ENCODE measurements at regions not wholly inside any gene's neighbourhood (a gene's known extent, or its start where the extent isn't known, plus 50 kb on each side); places are given as distances from the start of the nearest gene placed in this dataset.

DNA sequence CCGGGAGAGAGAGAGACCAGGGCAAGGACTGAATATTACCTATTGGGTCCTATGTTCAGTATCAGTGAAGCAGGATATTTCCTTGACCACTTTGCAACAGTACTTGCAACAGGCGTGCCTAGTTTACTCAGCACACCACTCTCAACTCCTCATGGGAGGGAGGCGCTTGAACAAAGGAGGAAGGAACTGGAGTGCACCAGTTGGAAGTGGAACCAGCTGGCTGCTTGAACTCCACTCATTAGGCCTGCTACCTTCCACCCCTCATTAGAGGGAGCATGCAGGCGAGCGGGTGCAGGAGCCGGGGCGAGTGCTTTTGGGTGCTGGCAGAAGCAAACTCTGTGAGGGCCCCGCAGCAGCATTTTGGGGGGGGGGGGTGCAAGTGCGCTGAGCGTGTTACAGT is 1369.6 kb upstream of the RAG2 start:
- H3K27ac ChIP-seq (ENCODE audit: insufficient read depth, low read depth, low read length, poor library complexity, severe bottlenecking) = peak overlapping the region; percentile 26
- no peaks in the 10 kb centered on the region for H3K9me3 ChIP-seq (ENCODE audit: control insufficient read depth, low read length)
- H3K36me3 ChIP-seq (ENCODE audit: control insufficient read depth, insufficient read depth, low read length) = no peaks in the 10 kb centered on the region
- H3K4me1 ChIP-seq (ENCODE audit: control insufficient read depth, insufficient read depth, low read length) = no peaks in the 10 kb centered on the region
- H3K4me3 ChIP-seq (ENCODE audit: insufficient read depth, low read depth, low read length) = no peak overlapping the region
- no peaks in the 10 kb centered on the region for H3K27me3 ChIP-seq (ENCODE audit: control insufficient read depth, insufficient read depth, low read length, poor library complexity, severe bottlenecking)
- WGBS, 2 experiments = 95 to 98% methylated on average over 10 of the region's 10 CpGs

- Histone ChIP-seq H3K9me3 (ENCODE audit: control insufficient read depth, low read length) (peaks cover 2% of the 10 kb centered on the region), H3K4me1 (ENCODE audit: control insufficient read depth, insufficient read depth, low read length) (no peaks in the 10 kb centered on the region), H3K4me3 (ENCODE audit: insufficient read depth, low read depth, low read length) (no peak overlapping the region), H3K27ac (ENCODE audit: insufficient read depth, low read depth, low read length, poor library complexity, severe bottlenecking) (no peak overlapping the region), H3K36me3 (ENCODE audit: control insufficient read depth, insufficient read depth, low read length) (no peaks in the 10 kb centered on the region), H3K27me3 (ENCODE audit: control insufficient read depth, insufficient read depth, low read length, poor library complexity, severe bottlenecking) (no peaks in the 10 kb centered on the region)
- 26 to 37% methylated on average over 2 of the region's 2 CpGs for WGBS, 2 experiments
Measured at GRCh38 chr11:37963440-37963839, 1365.4 kb upstream of the RAG2 start.

- Histone ChIP-seq H3K4me1 (ENCODE audit: control insufficient read depth, insufficient read depth, low read length) (no peaks in the 10 kb centered on the region), H3K27me3 (ENCODE audit: control insufficient read depth, insufficient read depth, low read length, poor library complexity, severe bottlenecking) (no peaks in the 10 kb centered on the region), H3K36me3 (ENCODE audit: control insufficient read depth, insufficient read depth, low read length) (no peaks in the 10 kb centered on the region), H3K27ac (ENCODE audit: insufficient read depth, low read depth, low read length, poor library complexity, severe bottlenecking) (no peak overlapping the region), H3K9me3 (ENCODE audit: control insufficient read depth, low read length) (peaks cover 2% of the 10 kb centered on the region), H3K4me3 (ENCODE audit: insufficient read depth, low read depth, low read length) (no peak overlapping the region)
- WGBS, 2 experiments = 70% methylated on average over 1 of the region's 1 CpG; no CpG with 5 or more reads in 1 of the 2 experiments
Measured at GRCh38 chr11:37957717-37958116, 1359.7 kb upstream of the RAG2 start.

DNA sequence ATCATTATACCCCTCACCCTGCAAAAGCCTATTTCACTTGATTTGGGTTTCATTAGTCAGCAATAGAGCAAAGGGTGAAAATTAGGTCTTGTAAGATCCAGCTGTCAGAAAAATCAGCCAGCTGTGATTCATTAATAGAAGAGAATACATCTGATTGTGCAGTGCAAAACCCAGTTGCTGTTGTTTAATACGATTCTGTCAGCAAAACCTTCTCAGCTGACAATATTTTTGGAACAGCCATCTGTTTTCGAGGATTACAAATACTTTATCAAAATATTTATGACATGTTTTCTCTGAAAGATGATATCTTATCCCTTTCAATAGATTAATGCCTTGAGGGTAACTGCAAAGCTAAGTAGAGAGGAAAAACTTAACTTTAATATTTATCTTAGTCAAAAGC is 1354.0 kb upstream of the RAG2 start:
- no peak overlapping the region for H3K4me3 ChIP-seq (ENCODE audit: insufficient read depth, low read depth, low read length)
- 92 to 100% methylated on average over 1 to 2 of the region's 2 CpGs for WGBS, 2 experiments

GRCh38 chr11:37948258-37948657 is 1350.2 kb upstream of the RAG2 start:
- H3K4me3 ChIP-seq (ENCODE audit: insufficient read depth, low read depth, low read length) = no peak overlapping the region
- WGBS, 2 experiments = 77 to 85% methylated on average over 1 to 3 of the region's 3 CpGs
- no peak overlapping the region for H3K27ac ChIP-seq (ENCODE audit: insufficient read depth, low read depth, low read length, poor library complexity, severe bottlenecking)
- no peaks in the 10 kb centered on the region for H3K27me3 ChIP-seq (ENCODE audit: control insufficient read depth, insufficient read depth, low read length, poor library complexity, severe bottlenecking)
- H3K9me3 ChIP-seq (ENCODE audit: control insufficient read depth, low read length) = no peaks in the 10 kb centered on the region
- H3K36me3 ChIP-seq (ENCODE audit: control insufficient read depth, insufficient read depth, low read length) = no peaks in the 10 kb centered on the region
- H3K4me1 ChIP-seq (ENCODE audit: control insufficient read depth, insufficient read depth, low read length) = no peaks in the 10 kb centered on the region

More for the DNA sequence above, 1354.0 kb upstream of the RAG2 start:
- Histone ChIP-seq H3K4me1 (ENCODE audit: control insufficient read depth, insufficient read depth, low read length) (no peaks in the 10 kb centered on the region), H3K27me3 (ENCODE audit: control insufficient read depth, insufficient read depth, low read length, poor library complexity, severe bottlenecking) (no peaks in the 10 kb centered on the region), H3K9me3 (ENCODE audit: control insufficient read depth, low read length) (no peaks in the 10 kb centered on the region), H3K27ac (ENCODE audit: insufficient read depth, low read depth, low read length, poor library complexity, severe bottlenecking) (no peak overlapping the region), H3K36me3 (ENCODE audit: control insufficient read depth, insufficient read depth, low read length) (no peaks in the 10 kb centered on the region)

DNA sequence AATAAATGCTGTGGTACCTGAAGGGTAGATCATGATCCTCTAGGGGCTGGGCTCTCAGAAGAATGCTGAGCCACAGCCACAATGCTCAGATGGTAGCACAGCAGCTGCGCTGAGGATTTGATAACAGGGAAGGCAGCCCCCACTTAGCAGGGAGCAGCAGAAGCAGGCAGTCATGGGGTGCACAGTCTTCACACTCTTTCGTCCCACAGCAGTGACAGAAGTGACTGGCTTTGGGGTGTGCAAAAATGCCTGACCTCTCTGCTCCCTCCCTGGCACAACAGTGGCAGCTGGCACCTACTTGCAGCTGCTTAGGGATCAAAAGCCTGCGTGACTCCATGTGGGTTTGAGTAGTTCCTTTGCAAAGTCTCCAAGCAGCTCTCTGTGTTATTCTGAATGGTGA is 1349.8 kb upstream of the RAG2 start:
- WGBS, 2 experiments = 90 to 93% methylated on average over 3 of the region's 3 CpGs
- Histone ChIP-seq H3K27ac (ENCODE audit: insufficient read depth, low read depth, low read length, poor library complexity, severe bottlenecking) (no peak overlapping the region), H3K4me1 (ENCODE audit: control insufficient read depth, insufficient read depth, low read length) (no peaks in the 10 kb centered on the region), H3K9me3 (ENCODE audit: control insufficient read depth, low read length) (no peaks in the 10 kb centered on the region), H3K36me3 (ENCODE audit: control insufficient read depth, insufficient read depth, low read length) (no peaks in the 10 kb centered on the region), H3K27me3 (ENCODE audit: control insufficient read depth, insufficient read depth, low read length, poor library complexity, severe bottlenecking) (no peaks in the 10 kb centered on the region), H3K4me3 (ENCODE audit: insufficient read depth, low read depth, low read length) (no peak overlapping the region)

DNA sequence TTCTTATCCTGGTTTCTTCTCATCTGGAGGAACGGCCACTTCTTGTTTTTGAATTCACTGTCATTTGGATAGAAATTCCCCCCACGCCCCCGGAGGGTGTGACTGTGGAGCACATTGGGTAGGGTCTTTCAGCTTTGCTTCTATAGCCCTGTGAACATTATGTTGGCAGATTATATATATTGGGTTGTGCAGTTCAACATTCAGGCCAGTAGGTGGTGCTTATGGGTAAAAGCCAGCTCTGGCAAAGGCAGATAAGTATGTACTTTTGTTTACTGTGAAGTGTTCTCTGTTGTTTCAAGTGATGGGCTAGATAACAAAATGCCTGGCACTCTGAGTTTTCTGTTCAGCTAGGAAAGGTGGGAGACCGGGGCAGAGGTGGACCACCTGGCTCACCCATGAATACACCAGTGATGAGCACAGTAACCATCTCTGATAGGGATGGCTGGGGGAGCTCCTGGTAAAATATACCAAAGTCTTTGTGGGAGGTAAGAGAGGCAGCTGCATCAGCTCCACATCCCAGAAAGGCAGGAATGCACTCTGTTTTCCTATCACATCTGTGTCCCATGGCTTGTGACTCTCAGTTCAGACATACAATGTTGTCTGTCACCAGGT is 1348.2 kb upstream of the RAG2 start:
- H3K9me3 ChIP-seq (ENCODE audit: control insufficient read depth, low read length) = no peaks in the 10 kb centered on the region
- no peak overlapping the region for H3K4me3 ChIP-seq (ENCODE audit: insufficient read depth, low read depth, low read length)
- 58 to 65% methylated on average over 4 of the region's 4 CpGs for WGBS, 2 experiments
- H3K36me3 ChIP-seq (ENCODE audit: control insufficient read depth, insufficient read depth, low read length) = no peaks in the 10 kb centered on the region
- H3K27me3 ChIP-seq (ENCODE audit: control insufficient read depth, insufficient read depth, low read length, poor library complexity, severe bottlenecking) = no peaks in the 10 kb centered on the region
- H3K27ac ChIP-seq (ENCODE audit: insufficient read depth, low read depth, low read length, poor library complexity, severe bottlenecking) = no peak overlapping the region
- no peaks in the 10 kb centered on the region for H3K4me1 ChIP-seq (ENCODE audit: control insufficient read depth, insufficient read depth, low read length)

GRCh38 chr11:37942081-37942480 is 1344.0 kb upstream of the RAG2 start:
- 60 to 82% methylated on average over 2 of the region's 2 CpGs for WGBS, 2 experiments

DNA sequence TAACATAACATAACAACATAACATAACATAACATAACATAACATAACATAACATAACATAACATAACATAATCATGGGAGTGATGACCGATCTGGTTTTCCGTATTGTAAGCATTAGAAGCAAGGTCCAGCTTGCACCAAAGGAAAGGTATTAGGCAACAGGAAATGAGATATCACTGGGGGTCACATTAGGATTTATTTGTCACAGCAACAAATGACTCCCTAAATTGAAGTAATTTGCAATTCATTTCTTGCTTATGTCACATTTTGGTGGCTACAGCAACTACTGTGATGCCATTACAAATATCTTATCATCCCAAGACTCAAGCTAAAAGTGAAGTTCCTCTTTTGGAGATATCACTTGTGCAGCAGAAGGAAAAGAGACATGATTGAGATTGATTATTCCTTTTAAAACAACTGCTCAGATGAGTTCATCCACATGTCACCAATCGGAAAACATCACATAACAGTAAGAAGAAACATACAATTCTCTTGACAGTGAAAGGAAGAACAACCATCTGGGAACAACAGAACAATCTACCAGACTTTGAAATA is 1331.1 kb upstream of the RAG2 start:
- WGBS, 2 experiments = 91 to 100% methylated on average over 3 of the region's 3 CpGs
- no peaks in the 10 kb centered on the region for H3K27me3 ChIP-seq (ENCODE audit: control insufficient read depth, insufficient read depth, low read length, poor library complexity, severe bottlenecking)
- H3K27ac ChIP-seq (ENCODE audit: insufficient read depth, low read depth, low read length, poor library complexity, severe bottlenecking) = no peak overlapping the region
- H3K4me1 ChIP-seq (ENCODE audit: control insufficient read depth, insufficient read depth, low read length) = no peaks in the 10 kb centered on the region
- H3K36me3 ChIP-seq (ENCODE audit: control insufficient read depth, insufficient read depth, low read length) = no peaks in the 10 kb centered on the region
- H3K9me3 ChIP-seq (ENCODE audit: control insufficient read depth, low read length) = no peaks in the 10 kb centered on the region
- no peak overlapping the region for H3K4me3 ChIP-seq (ENCODE audit: insufficient read depth, low read depth, low read length)

More at GRCh38 chr11:37942081-37942480, 1344.0 kb upstream of the RAG2 start:
- Histone ChIP-seq H3K4me3 (ENCODE audit: insufficient read depth, low read depth, low read length) (no peak overlapping the region), H3K36me3 (ENCODE audit: control insufficient read depth, insufficient read depth, low read length) (no peaks in the 10 kb centered on the region), H3K27me3 (ENCODE audit: control insufficient read depth, insufficient read depth, low read length, poor library complexity, severe bottlenecking) (no peaks in the 10 kb centered on the region), H3K4me1 (ENCODE audit: control insufficient read depth, insufficient read depth, low read length) (no peaks in the 10 kb centered on the region), H3K27ac (ENCODE audit: insufficient read depth, low read depth, low read length, poor library complexity, severe bottlenecking) (no peak overlapping the region), H3K9me3 (ENCODE audit: control insufficient read depth, low read length) (no peaks in the 10 kb centered on the region)

DNA sequence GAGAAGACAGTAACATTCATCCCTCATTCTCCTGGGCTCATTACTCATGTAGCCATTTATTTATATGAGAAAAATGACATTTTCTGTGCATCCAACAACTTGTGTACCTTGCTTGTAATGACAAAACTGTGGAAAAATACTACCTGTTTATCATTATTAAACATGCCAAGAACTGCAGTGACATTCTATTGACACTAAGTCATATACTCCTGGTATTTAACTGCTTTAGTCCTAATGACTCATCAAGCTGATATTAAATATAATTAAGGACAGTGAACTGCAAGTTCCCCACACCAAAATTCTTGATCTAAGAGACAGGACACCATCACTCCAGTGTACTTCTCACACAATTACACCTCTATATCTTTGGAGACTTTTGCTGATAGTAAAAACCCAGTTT is 1328.7 kb upstream of the RAG2 start:
- no peak overlapping the region for H3K4me3 ChIP-seq (ENCODE audit: insufficient read depth, low read depth, low read length)
- no peaks in the 10 kb centered on the region for H3K4me1 ChIP-seq (ENCODE audit: control insufficient read depth, insufficient read depth, low read length)
- no peak overlapping the region for H3K27ac ChIP-seq (ENCODE audit: insufficient read depth, low read depth, low read length, poor library complexity, severe bottlenecking)
- no peaks in the 10 kb centered on the region for H3K36me3 ChIP-seq (ENCODE audit: control insufficient read depth, insufficient read depth, low read length)
- no peaks in the 10 kb centered on the region for H3K27me3 ChIP-seq (ENCODE audit: control insufficient read depth, insufficient read depth, low read length, poor library complexity, severe bottlenecking)
- H3K9me3 ChIP-seq (ENCODE audit: control insufficient read depth, low read length) = no peaks in the 10 kb centered on the region

GRCh38 chr11:37916331-37916730 is 1318.3 kb upstream of the RAG2 start:
- Histone ChIP-seq H3K36me3 (ENCODE audit: control insufficient read depth, insufficient read depth, low read length) (no peaks in the 10 kb centered on the region), H3K4me3 (ENCODE audit: insufficient read depth, low read depth, low read length) (no peak overlapping the region), H3K4me1 (ENCODE audit: control insufficient read depth, insufficient read depth, low read length) (no peaks in the 10 kb centered on the region), H3K27ac (ENCODE audit: insufficient read depth, low read depth, low read length, poor library complexity, severe bottlenecking) (no peak overlapping the region), H3K9me3 (ENCODE audit: control insufficient read depth, low read length) (no peaks in the 10 kb centered on the region), H3K27me3 (ENCODE audit: control insufficient read depth, insufficient read depth, low read length, poor library complexity, severe bottlenecking) (no peaks in the 10 kb centered on the region)
